DOHH2 (cell line): ENCODE measurements at regions not wholly inside any gene's neighbourhood (a gene's known extent, or its start where the extent isn't known, plus 50 kb on each side); places are given as distances from the start of the nearest gene placed in this dataset.
"Not testable (repeated sequence)": the region's sequence is repeated elsewhere in the genome, so short reads cannot be mapped to it uniquely, and the experiment has no call there.

Experiments
- CTCF ChIP-seq: fragments of 200-600 bp; sonication (generic); IDR thresholded peaks from one replicate; pipeline ENCODE4 v1.5.1; 2014; ENCODE audit warnings: antibody characterized with exemption, mild to moderate bottlenecking, low read depth, low read length; ENCODE audit not compliant: poor library complexity, severe bottlenecking
- EZH2phosphoT487 ChIP-seq: fragments of 200-600 bp; sonication (generic); IDR thresholded peaks from 2 replicates; pipeline ENCODE4 v1.6.1; 2017; ENCODE audit warnings: borderline replicate concordance, mild to moderate bottlenecking, antibody characterized with exemption, low read length, moderate library complexity, mixed read lengths

- not testable (repeated sequence) for TF ChIP-seq CTCF, EZH2phosphoT487
Observed at GRCh38 chr7:76875760-76876159, 156.4 kb downstream of the SPDYE17 start.
